Tibial nerve (tissue), 4 donors: ENCODE measurements at regions not wholly inside any gene's neighbourhood (a gene's known extent, or its start where the extent isn't known, plus 50 kb on each side); places are given as distances from the start of the nearest gene placed in this dataset.

ENCODE experiments used
- EP300 ChIP-seq, 2 donors: sonication (generic); formaldehyde crosslinking; IDR thresholded peaks; one replicate each; pipeline ENCODE4 v1.6.1; 2017; ENCODE audit warnings: antibody characterized with exemption in 2 of 2, mild to moderate bottlenecking in 1 of 2
- POLR2A ChIP-seq, 2 donors: fragments of 450-650 bp; IDR thresholded peaks; one replicate each; pipeline ENCODE4 v1.6.1; 2017; ENCODE audit warnings: antibody characterized with exemption in 2 of 2, mild to moderate bottlenecking in 2 of 2, moderate library complexity in 2 of 2
- TF ChIP-seq, protein P1 (sequence below), 5 experiments: fragments of 200-600 bp in 3 of 5; fragments of 450-650 bp in 2 of 5; sonication (generic) in 3 of 5; IDR thresholded peaks; one replicate each; pipeline ENCODE4 v1.5.1; 2016 to 2019; ENCODE audit warnings: antibody characterized with exemption in 5 of 5, mild to moderate bottlenecking in 3 of 5, moderate library complexity in 2 of 5

DNA sequence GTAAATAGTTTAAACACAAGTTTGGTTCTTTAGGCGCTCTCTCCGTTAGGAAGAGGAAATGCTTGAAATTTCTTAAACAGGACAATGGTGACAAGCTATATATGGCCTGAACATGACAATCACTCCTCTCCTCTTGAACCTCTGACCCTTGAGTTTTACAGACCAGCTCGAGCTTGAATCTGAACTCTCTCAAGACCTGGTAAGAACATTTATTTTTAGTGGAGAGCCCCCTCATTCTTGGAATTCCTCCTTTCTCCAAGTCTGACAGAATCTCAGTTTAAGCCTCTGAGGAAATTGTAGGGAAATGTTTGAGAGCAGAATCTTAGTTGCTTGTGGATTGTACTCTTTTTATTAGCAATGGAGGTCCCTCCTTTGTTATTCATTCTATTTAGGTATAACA is 1293.6 kb upstream of the ZEB2 start:
- TF ChIP-seq, protein P1, sequence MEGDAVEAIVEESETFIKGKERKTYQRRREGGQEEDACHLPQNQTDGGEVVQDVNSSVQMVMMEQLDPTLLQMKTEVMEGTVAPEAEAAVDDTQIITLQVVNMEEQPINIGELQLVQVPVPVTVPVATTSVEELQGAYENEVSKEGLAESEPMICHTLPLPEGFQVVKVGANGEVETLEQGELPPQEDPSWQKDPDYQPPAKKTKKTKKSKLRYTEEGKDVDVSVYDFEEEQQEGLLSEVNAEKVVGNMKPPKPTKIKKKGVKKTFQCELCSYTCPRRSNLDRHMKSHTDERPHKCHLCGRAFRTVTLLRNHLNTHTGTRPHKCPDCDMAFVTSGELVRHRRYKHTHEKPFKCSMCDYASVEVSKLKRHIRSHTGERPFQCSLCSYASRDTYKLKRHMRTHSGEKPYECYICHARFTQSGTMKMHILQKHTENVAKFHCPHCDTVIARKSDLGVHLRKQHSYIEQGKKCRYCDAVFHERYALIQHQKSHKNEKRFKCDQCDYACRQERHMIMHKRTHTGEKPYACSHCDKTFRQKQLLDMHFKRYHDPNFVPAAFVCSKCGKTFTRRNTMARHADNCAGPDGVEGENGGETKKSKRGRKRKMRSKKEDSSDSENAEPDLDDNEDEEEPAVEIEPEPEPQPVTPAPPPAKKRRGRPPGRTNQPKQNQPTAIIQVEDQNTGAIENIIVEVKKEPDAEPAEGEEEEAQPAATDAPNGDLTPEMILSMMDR (IDR thresholded peaks at IDR 0.05) = no peak
- TF ChIP-seq POLR2A (IDR thresholded peaks at IDR 0.05) = no peak
- TF ChIP-seq EP300 (IDR thresholded peaks at IDR 0.05) = no peak
